A673 (cell line): ENCODE measurements at regions not wholly inside any gene's neighbourhood (a gene's known extent, or its start where the extent isn't known, plus 50 kb on each side); places are given as distances from the start of the nearest gene placed in this dataset.

ENCODE experiments used
- EZH2 ChIP-seq: fragments of 200-600 bp; sonication (generic); IDR thresholded peaks from 2 replicates; pipeline ENCODE4 v1.6.1; 2017; ENCODE audit warnings: borderline replicate concordance, low read depth, mild to moderate bottlenecking, mixed read lengths, antibody characterized with exemption, low read length; ENCODE audit not compliant: poor library complexity, severe bottlenecking
- TF ChIP-seq, protein P1 (sequence below): fragments of 300-800, 200-600 bp; sonication (generic); conservative IDR thresholded peaks from 2 replicates; pipeline ENCODE4 v1.5.1; 2017; ENCODE audit warnings: low read depth, mild to moderate bottlenecking, antibody characterized with exemption, low read length, moderate library complexity, mixed read lengths

DNA sequence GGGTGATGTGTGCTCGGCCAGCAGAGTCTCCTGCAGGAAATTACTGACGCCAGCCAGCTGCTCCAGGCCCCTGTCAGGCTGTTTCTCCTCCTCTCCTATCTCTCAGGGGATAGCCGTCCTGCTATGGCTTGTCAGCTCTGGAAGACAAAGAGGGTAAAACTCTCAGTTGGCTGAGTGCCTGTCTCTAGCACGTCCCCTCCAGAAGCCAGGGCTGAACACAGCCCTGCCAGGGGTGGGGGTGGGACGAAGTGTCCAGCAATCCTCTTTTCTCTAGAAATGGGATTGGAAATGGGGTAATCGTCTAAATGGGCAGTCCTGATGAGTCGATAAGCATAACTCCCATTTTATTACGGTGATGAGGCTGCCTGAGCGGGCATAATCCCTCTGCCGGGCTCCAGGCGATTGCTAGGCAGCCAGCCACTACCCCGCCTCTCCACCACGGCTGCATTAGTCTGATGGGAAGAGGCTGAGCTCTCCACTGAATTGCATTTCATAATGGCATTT is 89.1 kb upstream of the GNAO1 start:
- TF ChIP-seq EZH2 = no peak
- TF ChIP-seq, protein P1, sequence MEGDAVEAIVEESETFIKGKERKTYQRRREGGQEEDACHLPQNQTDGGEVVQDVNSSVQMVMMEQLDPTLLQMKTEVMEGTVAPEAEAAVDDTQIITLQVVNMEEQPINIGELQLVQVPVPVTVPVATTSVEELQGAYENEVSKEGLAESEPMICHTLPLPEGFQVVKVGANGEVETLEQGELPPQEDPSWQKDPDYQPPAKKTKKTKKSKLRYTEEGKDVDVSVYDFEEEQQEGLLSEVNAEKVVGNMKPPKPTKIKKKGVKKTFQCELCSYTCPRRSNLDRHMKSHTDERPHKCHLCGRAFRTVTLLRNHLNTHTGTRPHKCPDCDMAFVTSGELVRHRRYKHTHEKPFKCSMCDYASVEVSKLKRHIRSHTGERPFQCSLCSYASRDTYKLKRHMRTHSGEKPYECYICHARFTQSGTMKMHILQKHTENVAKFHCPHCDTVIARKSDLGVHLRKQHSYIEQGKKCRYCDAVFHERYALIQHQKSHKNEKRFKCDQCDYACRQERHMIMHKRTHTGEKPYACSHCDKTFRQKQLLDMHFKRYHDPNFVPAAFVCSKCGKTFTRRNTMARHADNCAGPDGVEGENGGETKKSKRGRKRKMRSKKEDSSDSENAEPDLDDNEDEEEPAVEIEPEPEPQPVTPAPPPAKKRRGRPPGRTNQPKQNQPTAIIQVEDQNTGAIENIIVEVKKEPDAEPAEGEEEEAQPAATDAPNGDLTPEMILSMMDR = no peak
